Effector memory CD8-positive, alpha-beta T cell (primary cell): ENCODE measurements at regions not wholly inside any gene's neighbourhood (a gene's known extent, or its start where the extent isn't known, plus 50 kb on each side); places are given as distances from the start of the nearest gene placed in this dataset.

Source experiments
- ATAC-seq: fragments of 150-1000 bp; cut with Tn5 transposase; replicated peaks from 2 replicates; pipeline ENCODE4 v1.10.0; 2021; ENCODE audit warnings: mild to moderate bottlenecking, moderate library complexity
- DNase-seq, 3 experiments: peaks; one replicate each; pipeline ENCODE4 v3.0.0; 2021
- H3K27ac Mint-ChIP-seq, 2 donors: one replicate each; pipeline ENCODE4 v1.8.0; 2022; ENCODE audit warnings: mild to moderate bottlenecking in 2 of 2, mixed read lengths in 2 of 2, moderate library complexity in 2 of 2
- H3K27me3 Mint-ChIP-seq, 2 donors: one replicate each; pipeline ENCODE4 v1.8.0; 2022; ENCODE audit warnings: mixed read lengths in 2 of 2
- H3K36me3 Mint-ChIP-seq: one replicate; pipeline ENCODE4 v1.8.0; 2022; ENCODE audit warnings: mild to moderate bottlenecking, moderate library complexity, mixed read lengths; ENCODE audit not compliant: insufficient read depth
- H3K4me1 Mint-ChIP-seq, 2 donors: one replicate each; pipeline ENCODE4 v1.8.0; 2022; ENCODE audit warnings: low read depth in 2 of 2, mixed read lengths in 2 of 2
- H3K4me3 Mint-ChIP-seq, 2 donors: one replicate each; pipeline ENCODE4 v1.8.0; 2022; ENCODE audit warnings: mild to moderate bottlenecking in 2 of 2, mixed read lengths in 2 of 2, moderate library complexity in 2 of 2
- H3K9me3 Mint-ChIP-seq, 2 donors: one replicate each; pipeline ENCODE4 v1.8.0; 2022; ENCODE audit warnings: mixed read lengths in 2 of 2

GRCh38 chr7:144997512-144997911, 161.7 kb upstream of the TPK1 start:
- Mint-ChIP-seq H3K27ac (no peak overlapping the region), H3K9me3 (peaks cover 10 to 34% of the 10 kb centered on the region in 2 donors), H3K4me1 (no peaks in the 10 kb centered on the region), H3K27me3 (no peaks in the 10 kb centered on the region), H3K4me3 (no peak overlapping the region), H3K36me3 (no peaks in the 10 kb centered on the region)
- ATAC-seq (no peak), DNase-seq (no peak)

- H3K4me1 Mint-ChIP-seq, result no peaks in the 10 kb centered on the region
- DNase-seq (no peak), ATAC-seq (no peak)
- no peak overlapping the region for H3K27ac Mint-ChIP-seq
- H3K36me3 Mint-ChIP-seq, result no peaks in the 10 kb centered on the region
- peaks cover 8 to 17% of the 10 kb centered on the region in 2 donors for H3K9me3 Mint-ChIP-seq
- H3K27me3 Mint-ChIP-seq, result peaks cover 0 to 7% of the 10 kb centered on the region in 2 donors
- H3K4me3 Mint-ChIP-seq, result no peak overlapping the region
Measured at GRCh38 chr7:144995495-144995894, 159.6 kb upstream of the TPK1 start.

GRCh38 chr7:144991041-144991440, 155.2 kb upstream of the TPK1 start:
- H3K36me3 Mint-ChIP-seq, result no peaks in the 10 kb centered on the region
- H3K27me3 Mint-ChIP-seq, result peaks cover 0 to 7% of the 10 kb centered on the region in 2 donors
- H3K4me3 Mint-ChIP-seq, result no peak overlapping the region
- no peak overlapping the region for H3K27ac Mint-ChIP-seq
- ATAC-seq (no peak), DNase-seq (no peak)
- no peaks in the 10 kb centered on the region for H3K4me1 Mint-ChIP-seq
- H3K9me3 Mint-ChIP-seq, result peaks cover 0 to 2% of the 10 kb centered on the region in 2 donors

GRCh38 chr7:144987686-144988085, 151.8 kb upstream of the TPK1 start:
- no peak for DNase-seq
- Mint-ChIP-seq H3K27ac (no peak overlapping the region), H3K4me1 (no peaks in the 10 kb centered on the region), H3K9me3 (no peaks in the 10 kb centered on the region), H3K4me3 (no peak overlapping the region), H3K27me3 (peaks cover 0 to 7% of the 10 kb centered on the region in 2 donors), H3K36me3 (no peaks in the 10 kb centered on the region)
- ATAC-seq, result no peak

GRCh38 chr7:144982133-144982532, 146.3 kb upstream of the TPK1 start:
- H3K4me3 Mint-ChIP-seq, result no peak overlapping the region
- no peak overlapping the region for H3K27ac Mint-ChIP-seq
- no peaks in the 10 kb centered on the region for H3K9me3 Mint-ChIP-seq
- H3K27me3 Mint-ChIP-seq, result no peaks in the 10 kb centered on the region
- ATAC-seq (no peak), DNase-seq (no peak)
- H3K36me3 Mint-ChIP-seq, result no peaks in the 10 kb centered on the region
- H3K4me1 Mint-ChIP-seq, result no peaks in the 10 kb centered on the region

GRCh38 chr7:144975882-144976281, 140.0 kb upstream of the TPK1 start:
- Mint-ChIP-seq H3K4me3 (no peak overlapping the region), H3K9me3 (no peaks in the 10 kb centered on the region), H3K27ac (no peak overlapping the region), H3K4me1 (no peaks in the 10 kb centered on the region), H3K36me3 (no peaks in the 10 kb centered on the region), H3K27me3 (peaks cover 18 to 19% of the 10 kb centered on the region in 2 donors)
- ATAC-seq (no peak), DNase-seq (no peak)

GRCh38 chr7:144969787-144970186, 133.9 kb upstream of the TPK1 start:
- ATAC-seq (no peak), DNase-seq (no peak)
- Mint-ChIP-seq H3K4me1 (no peaks in the 10 kb centered on the region), H3K9me3 (no peaks in the 10 kb centered on the region), H3K27ac (no peak overlapping the region), H3K36me3 (no peaks in the 10 kb centered on the region), H3K27me3 (peaks cover 18 to 19% of the 10 kb centered on the region in 2 donors), H3K4me3 (no peak overlapping the region)

GRCh38 chr7:144960763-144961162, 124.9 kb upstream of the TPK1 start:
- ATAC-seq, result no peak
- Mint-ChIP-seq H3K4me3 (no peak overlapping the region), H3K36me3 (no peaks in the 10 kb centered on the region), H3K27me3 (peaks cover 6 to 11% of the 10 kb centered on the region in 2 donors), H3K27ac (no peak overlapping the region), H3K4me1 (no peaks in the 10 kb centered on the region), H3K9me3 (peaks cover 0 to 6% of the 10 kb centered on the region in 2 donors)
- DNase-seq, result no peak

GRCh38 chr7:144957998-144958397, 122.1 kb upstream of the TPK1 start:
- Mint-ChIP-seq H3K27me3 (peaks cover 6 to 11% of the 10 kb centered on the region in 2 donors), H3K9me3 (peaks cover 3 to 7% of the 10 kb centered on the region in 2 donors), H3K27ac (no peak overlapping the region), H3K36me3 (no peaks in the 10 kb centered on the region), H3K4me1 (no peaks in the 10 kb centered on the region), H3K4me3 (no peak overlapping the region)
- no peak for DNase-seq
- no peak for ATAC-seq

GRCh38 chr7:144955422-144955821, 119.6 kb upstream of the TPK1 start:
- no peak for DNase-seq
- no peak overlapping the region for H3K4me3 Mint-ChIP-seq
- H3K9me3 Mint-ChIP-seq, result peaks cover 3 to 7% of the 10 kb centered on the region in 2 donors
- ATAC-seq, result no peak
- H3K27ac Mint-ChIP-seq, result no peak overlapping the region
- no peaks in the 10 kb centered on the region for H3K36me3 Mint-ChIP-seq
- peaks cover 6 to 11% of the 10 kb centered on the region in 2 donors for H3K27me3 Mint-ChIP-seq
- no peaks in the 10 kb centered on the region for H3K4me1 Mint-ChIP-seq

GRCh38 chr7:144941127-144941526, 105.3 kb upstream of the TPK1 start:
- no peaks in the 10 kb centered on the region for H3K36me3 Mint-ChIP-seq

GRCh38 chr7:144937199-144937598, 101.3 kb upstream of the TPK1 start:
- no peaks in the 10 kb centered on the region for H3K9me3 Mint-ChIP-seq
- H3K4me1 Mint-ChIP-seq, result no peaks in the 10 kb centered on the region
- H3K27ac Mint-ChIP-seq, result no peak overlapping the region
- no peaks in the 10 kb centered on the region for H3K36me3 Mint-ChIP-seq
- no peak for ATAC-seq
- no peak for DNase-seq
- no peak overlapping the region for H3K4me3 Mint-ChIP-seq
- peaks cover 11 to 26% of the 10 kb centered on the region in 2 donors for H3K27me3 Mint-ChIP-seq

More at GRCh38 chr7:144941127-144941526, 105.3 kb upstream of the TPK1 start:
- H3K4me3 Mint-ChIP-seq, result no peak overlapping the region
- H3K27me3 Mint-ChIP-seq, result peaks cover 13 to 24% of the 10 kb centered on the region in 2 donors
- DNase-seq (no peak), ATAC-seq (no peak)
- H3K27ac Mint-ChIP-seq, result no peak overlapping the region
- H3K4me1 Mint-ChIP-seq, result no peaks in the 10 kb centered on the region
- no peaks in the 10 kb centered on the region for H3K9me3 Mint-ChIP-seq

GRCh38 chr7:144936314-144936713, 100.5 kb upstream of the TPK1 start:
- ATAC-seq, result no peak
- H3K27ac Mint-ChIP-seq, result no peak overlapping the region
- no peak for DNase-seq
- H3K27me3 Mint-ChIP-seq, result peaks cover 11 to 26% of the 10 kb centered on the region in 2 donors
- no peak overlapping the region for H3K4me3 Mint-ChIP-seq
- no peaks in the 10 kb centered on the region for H3K36me3 Mint-ChIP-seq
- H3K9me3 Mint-ChIP-seq, result no peaks in the 10 kb centered on the region
- no peaks in the 10 kb centered on the region for H3K4me1 Mint-ChIP-seq

- Mint-ChIP-seq H3K27me3 (peaks cover 8 to 26% of the 10 kb centered on the region in 2 donors), H3K27ac (no peak overlapping the region), H3K9me3 (no peaks in the 10 kb centered on the region), H3K4me1 (peaks cover 1 to 4% of the 10 kb centered on the region in 2 donors), H3K36me3 (no peaks in the 10 kb centered on the region), H3K4me3 (no peak overlapping the region)
- DNase-seq, result no peak
- ATAC-seq, result no peak
Measured at GRCh38 chr7:144910411-144910810, 74.6 kb upstream of the TPK1 start.
